Islet precursor cell (in vitro differentiated cells): ENCODE measurements at regions not wholly inside any gene's neighbourhood (a gene's known extent, or its start where the extent isn't known, plus 50 kb on each side); places are given as distances from the start of the nearest gene placed in this dataset.
"Not testable (repeated sequence)": the region's sequence is repeated elsewhere in the genome, so short reads cannot be mapped to it uniquely, and the experiment has no call there.

Source experiments
- DNase-seq: peaks from one replicate; pipeline ENCODE4 v3.0.0-alpha.2; 2018

GRCh38 chr4:38386005-38386551, 277.9 kb upstream of the KLF3 start:
- no peak for DNase-seq

GRCh38 chr4:38386654-38387188, 277.3 kb upstream of the KLF3 start:
- DNase-seq = no peak

DNA sequence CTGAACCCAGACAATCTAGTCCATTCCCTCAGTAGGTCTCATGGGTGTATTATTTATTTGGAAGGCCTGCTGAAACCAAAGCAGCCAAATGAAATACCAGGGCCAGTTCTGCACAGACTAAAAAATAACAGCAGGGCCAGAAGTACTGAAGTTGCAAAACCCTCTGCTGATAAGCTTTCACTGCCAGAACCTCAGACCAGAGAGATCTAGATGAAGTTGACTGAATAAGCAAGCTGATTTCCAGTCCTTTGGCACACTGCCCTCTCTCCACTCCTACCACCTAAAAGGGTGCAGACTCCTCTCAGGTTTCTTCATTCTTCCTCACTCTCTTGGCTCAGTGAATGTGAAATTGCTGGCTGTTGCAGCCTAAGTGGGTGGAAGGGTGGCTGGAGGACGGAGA, 276.7 kb upstream of the KLF3 start:
- no peak for DNase-seq

GRCh38 chr4:38387819-38388218, 276.2 kb upstream of the KLF3 start:
- no peak for DNase-seq

DNA sequence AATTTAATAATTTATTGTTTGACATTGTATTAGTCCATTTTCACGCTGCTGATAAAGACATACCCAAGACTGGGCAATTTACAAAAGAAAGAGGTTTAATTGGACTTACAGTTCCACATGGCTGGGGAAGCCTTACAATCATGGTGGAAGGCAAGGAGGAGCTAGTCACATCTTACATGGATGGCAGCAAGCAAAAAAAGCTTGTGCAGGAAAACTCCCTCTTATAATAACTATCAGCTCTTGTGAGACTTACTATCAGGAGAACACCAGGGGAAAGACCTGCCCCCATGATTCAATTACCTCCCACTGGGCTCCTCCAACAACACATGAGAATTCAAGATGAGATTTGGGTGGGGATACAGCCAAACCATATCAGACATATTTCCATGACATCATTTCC, 275.1 kb upstream of the KLF3 start:
- DNase-seq = not testable (repeated sequence)

DNA sequence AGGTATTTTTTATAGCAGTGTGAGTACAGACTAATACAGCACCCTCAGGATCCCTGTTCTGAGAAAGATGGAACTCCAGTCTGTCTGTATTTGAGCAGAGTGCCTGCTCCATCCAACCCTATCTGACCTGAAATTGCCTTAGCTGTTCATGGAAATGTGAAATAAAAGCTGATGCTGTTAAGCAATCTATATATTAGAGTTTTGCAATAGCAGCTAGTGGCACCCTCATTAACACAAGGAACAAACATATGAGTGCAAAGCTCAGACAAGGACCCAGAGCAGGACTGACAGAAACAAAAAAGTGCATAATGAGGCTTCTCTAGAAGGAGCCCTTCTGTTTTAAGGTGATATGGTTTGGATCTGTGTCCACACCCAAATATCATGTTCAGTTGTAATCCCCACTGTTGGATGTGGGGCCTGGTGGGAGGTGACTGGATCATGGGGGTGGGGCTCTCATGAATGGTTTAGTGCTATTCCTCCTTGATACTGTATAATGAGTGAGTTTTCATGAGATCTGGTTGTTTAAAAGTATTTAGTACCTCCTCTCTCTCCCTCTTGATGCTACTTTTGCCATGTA, 272.9 kb upstream of the KLF3 start:
- no peak for DNase-seq

GRCh38 chr4:38392223-38392855, 271.7 kb upstream of the KLF3 start:
- DNase-seq = no peak

DNA sequence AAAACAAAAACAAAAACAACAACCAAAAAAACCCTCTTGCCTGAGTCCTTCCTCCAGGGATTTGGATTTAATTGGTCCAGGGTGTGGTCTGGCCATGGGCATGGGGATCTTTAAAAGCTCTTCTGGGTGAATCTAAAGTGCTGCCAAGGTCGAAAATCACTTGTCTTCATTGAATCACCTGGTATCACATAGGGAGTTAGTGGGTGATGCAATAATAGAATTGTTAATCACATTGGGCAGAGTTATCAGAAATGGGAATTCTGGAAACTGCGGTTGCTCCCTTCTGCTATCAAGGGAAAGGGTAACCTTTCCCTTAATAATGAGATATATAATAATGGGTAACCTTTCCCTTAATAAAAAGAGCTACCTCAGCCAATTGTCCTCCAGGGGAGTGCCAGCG, 267.9 kb upstream of the KLF3 start:
- DNase-seq = no peak

DNA sequence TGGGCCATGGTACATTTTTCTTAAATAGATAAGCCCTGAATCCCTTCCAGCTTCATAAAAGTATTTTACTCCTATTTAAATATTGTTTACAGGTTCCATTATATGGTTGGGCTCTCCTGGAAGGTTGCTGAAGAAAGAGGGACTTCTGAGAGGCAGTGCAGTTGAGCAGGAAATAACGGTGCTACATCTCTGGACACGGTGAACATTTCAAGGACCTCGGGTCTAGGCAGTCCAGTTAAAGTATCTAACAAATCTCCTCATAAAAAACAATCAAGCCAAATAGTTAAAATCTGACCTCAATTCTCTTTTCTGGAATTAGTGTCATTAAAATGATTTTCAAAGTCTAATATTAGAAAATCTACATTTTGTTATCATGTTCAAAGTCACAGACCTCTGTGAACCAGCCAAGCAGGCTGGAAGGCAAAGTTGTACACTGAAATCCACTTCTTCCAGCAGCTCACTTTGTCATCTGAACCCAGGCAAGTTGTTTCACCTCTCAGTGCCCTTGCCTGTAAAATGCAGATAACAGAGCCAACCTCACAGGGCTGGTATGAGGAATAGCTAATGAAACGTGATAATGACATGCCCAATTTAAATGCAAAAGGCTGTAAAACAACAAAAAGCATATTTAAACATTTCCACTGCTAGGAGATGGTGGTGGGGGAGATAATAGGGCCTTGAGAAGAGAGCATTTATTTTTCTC, 267.0 kb upstream of the KLF3 start:
- DNase-seq = no peak

GRCh38 chr4:38400946-38401345, 263.1 kb upstream of the KLF3 start:
- no peak for DNase-seq

DNA sequence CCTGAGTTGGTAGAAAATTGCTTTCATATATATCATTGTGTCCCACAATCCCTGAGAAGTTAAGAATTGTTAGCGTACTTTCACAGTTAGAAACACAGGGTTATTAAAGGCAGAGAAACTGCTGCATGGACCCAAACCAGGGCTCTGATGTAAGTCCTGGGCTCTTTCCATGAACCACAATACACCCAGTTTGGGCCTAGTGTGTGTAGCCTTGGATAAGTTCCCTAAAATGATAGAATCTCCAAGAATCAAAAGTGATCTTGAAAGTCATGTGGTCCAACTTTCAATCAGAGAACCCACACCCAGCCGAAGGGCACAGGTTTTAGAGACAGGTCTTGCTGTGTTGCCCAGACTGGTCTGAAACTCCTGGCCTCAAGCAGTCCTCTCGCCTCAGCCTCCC, 257.8 kb upstream of the KLF3 start:
- DNase-seq = no peak

GRCh38 chr4:38409852-38410251, 254.1 kb upstream of the KLF3 start:
- no peak for DNase-seq

DNA sequence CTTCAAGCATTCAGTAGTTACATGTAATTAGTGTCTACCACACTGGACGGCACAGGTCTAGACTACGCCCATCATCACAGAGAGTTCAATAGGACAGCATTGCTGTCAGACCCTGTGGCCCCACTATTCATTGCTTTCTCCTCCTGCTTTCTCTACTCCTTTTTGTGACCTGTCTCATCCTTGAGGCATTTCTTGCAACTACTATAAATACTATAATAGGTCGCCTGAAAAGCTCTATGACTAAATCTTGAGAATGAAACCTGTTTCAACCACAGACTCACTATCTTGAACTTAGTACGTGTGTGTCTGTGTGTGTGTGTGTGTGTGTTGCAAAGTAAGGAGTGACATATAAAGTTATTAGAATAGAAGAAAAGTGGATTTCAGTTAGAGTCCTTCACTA, 252.9 kb upstream of the KLF3 start:
- DNase-seq = no peak

- DNase-seq = no peak
Measured at GRCh38 chr4:38411981-38412536, 251.9 kb upstream of the KLF3 start.

DNA sequence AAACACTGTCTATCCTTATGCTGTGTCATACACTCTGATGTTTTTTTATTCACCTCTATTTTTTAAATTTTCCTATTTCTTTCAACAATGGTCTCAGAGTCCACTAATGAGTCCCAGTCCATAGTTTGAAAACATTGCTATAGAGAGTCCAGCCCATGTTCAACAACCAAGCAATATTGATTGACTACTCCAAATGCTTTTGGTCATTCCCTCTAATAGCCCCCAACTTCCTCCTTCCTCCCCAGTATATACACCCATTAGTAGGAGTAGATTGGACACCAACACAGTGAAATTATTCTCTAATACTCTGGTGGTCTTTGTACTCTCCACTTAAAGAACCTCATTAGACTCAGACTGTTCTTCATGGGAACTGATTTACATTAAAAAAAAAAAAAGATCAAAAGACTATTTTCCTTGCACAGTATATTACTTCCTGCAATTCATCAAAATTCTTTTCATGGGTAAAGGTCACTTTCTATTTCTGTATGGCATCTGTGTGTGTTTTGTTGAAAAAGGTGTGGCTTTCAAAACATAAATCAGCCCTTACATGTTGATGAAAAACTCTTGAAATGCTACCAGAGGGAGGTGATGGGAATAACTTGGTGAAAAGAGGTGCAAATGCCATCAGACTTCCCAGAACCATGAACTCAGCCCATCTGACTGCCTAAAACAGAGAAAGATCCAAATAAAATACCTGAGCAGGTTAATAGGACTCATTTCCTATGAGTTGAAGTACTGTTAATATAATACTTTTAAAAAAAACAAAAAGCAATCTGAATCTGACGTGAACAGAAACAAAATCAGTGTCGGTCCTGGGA, 250.3 kb upstream of the KLF3 start:
- DNase-seq = no peak

GRCh38 chr4:38414410-38414809, 249.6 kb upstream of the KLF3 start:
- no peak for DNase-seq

- DNase-seq = no peak
Measured at GRCh38 chr4:38415682-38416081, 248.3 kb upstream of the KLF3 start.

GRCh38 chr4:38416450-38417014, 247.5 kb upstream of the KLF3 start:
- DNase-seq = no peak

- DNase-seq = not testable (repeated sequence)
Measured at GRCh38 chr4:38420254-38420653, 243.7 kb upstream of the KLF3 start.

- no peak for DNase-seq
Measured at GRCh38 chr4:38422850-38423249, 241.1 kb upstream of the KLF3 start.

DNA sequence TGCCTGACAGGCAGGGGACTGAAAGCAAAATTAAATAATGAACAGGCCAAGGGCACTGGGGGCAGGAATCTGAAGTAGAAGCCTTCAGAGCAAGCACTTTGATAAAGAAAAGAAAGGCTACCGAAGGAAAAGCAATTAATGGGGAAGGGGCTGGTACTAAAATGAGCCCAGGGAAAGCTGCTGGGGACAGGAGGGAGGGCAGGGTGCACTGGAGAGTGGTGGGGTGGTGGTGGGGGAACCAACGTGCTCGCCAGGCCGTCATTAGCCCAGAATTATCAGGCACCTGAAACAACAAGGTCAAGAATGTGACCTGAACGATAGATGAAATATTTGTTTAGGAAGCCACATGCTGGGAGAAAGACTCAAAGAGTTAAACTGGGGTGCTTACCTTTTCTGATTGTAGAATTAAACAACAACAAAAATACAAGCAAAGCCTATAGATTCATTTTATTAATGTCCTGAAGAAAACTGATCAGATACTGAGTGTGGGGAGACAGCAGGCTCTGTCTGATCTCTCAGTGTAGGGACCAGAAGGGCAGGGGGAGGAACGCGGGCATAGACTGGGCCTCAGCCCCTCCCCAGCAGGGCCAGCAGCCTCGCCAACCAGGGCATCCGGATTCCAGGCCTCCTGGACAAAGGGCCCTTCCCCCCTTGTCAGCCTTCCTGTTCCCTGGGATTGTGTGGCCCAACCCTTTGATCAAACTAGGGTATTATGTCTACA, 239.7 kb upstream of the KLF3 start:
- DNase-seq = peak; percentile 70

DNA sequence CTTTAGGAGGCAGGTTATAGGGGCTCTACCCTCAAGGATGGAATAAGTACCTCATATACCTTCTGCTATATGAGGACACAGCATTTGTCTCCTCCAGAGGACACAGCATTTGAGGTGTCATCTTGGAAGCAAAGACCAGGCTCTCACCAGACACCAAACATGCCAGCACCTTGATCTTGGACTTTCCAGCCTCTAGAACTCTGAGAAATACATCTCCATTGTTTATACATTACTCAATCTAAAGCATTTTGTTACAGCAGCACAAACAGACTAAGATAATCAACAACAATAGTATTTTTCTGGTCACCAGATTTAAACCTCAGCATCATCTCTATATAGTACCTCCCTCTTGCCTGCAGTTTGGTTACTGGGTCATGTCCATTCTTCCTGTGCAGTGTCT, 237.5 kb upstream of the KLF3 start:
- no peak for DNase-seq
